ENCODE measurements at regions not wholly inside any gene's neighbourhood (a gene's known extent, or its start where the extent isn't known, plus 50 kb on each side); places are given as distances from the start of the nearest gene placed in this dataset.
"Not testable (repeated sequence)": the region's sequence is repeated elsewhere in the genome, so short reads cannot be mapped to it uniquely, and the experiment has no call there.

- H3K36me3 ChIP-seq (ENCODE audit: control insufficient read depth in 5 of 5, insufficient read depth in 5 of 5, low read length in 5 of 5): no peaks in the 10 kb centered on the region
- H3K9ac ChIP-seq (ENCODE audit: low read length in 5 of 5): no peak overlapping the region
- no peak overlapping the region for H3K27ac ChIP-seq (ENCODE audit: low read depth, low read length)
- H3K9me3 ChIP-seq (ENCODE audit: control insufficient read depth in 5 of 5, low read length in 5 of 5): no peaks in the 10 kb centered on the region
- H3K4me1 ChIP-seq (ENCODE audit: control insufficient read depth in 5 of 5, insufficient read depth in 5 of 5, low read length in 5 of 5): peaks cover 2 to 19% (median 9%) of the 10 kb centered on the region in 5 donors
- H3K4me3 ChIP-seq (ENCODE audit: low read depth in 1 of 5, low read length in 5 of 5): no peak overlapping the region
- no peaks in the 10 kb centered on the region for H3K27me3 ChIP-seq (ENCODE audit: control insufficient read depth in 5 of 5, insufficient read depth in 4 of 5, low read length in 5 of 5)
Measured at GRCh38 chr5:103394676-103395075, 136.1 kb downstream of the MACIR start.

GRCh38 chr5:103393101-103393754 lies 134.7 kb downstream of the MACIR start:
- Histone ChIP-seq H3K9ac (ENCODE audit: low read length in 5 of 5) (no peak overlapping the region), H3K4me1 (ENCODE audit: control insufficient read depth in 5 of 5, insufficient read depth in 5 of 5, low read length in 5 of 5) (peaks cover 2 to 19% (median 9%) of the 10 kb centered on the region in 5 donors), H3K9me3 (ENCODE audit: control insufficient read depth in 5 of 5, low read length in 5 of 5) (no peaks in the 10 kb centered on the region), H3K4me3 (ENCODE audit: low read depth in 1 of 5, low read length in 5 of 5) (no peak overlapping the region), H3K27ac (ENCODE audit: low read depth, low read length) (no peak overlapping the region), H3K27me3 (ENCODE audit: control insufficient read depth in 5 of 5, insufficient read depth in 4 of 5, low read length in 5 of 5) (no peaks in the 10 kb centered on the region), H3K36me3 (ENCODE audit: control insufficient read depth in 5 of 5, insufficient read depth in 5 of 5, low read length in 5 of 5) (no peaks in the 10 kb centered on the region)

- Histone ChIP-seq H3K9me3 (ENCODE audit: control insufficient read depth in 5 of 5, low read length in 5 of 5) (no peaks in the 10 kb centered on the region), H3K27me3 (ENCODE audit: control insufficient read depth in 5 of 5, insufficient read depth in 4 of 5, low read length in 5 of 5) (no peaks in the 10 kb centered on the region), H3K4me3 (ENCODE audit: low read depth in 1 of 5, low read length in 5 of 5) (no peak overlapping the region), H3K4me1 (ENCODE audit: control insufficient read depth in 5 of 5, insufficient read depth in 5 of 5, low read length in 5 of 5) (peaks cover 2 to 19% (median 9%) of the 10 kb centered on the region in 5 donors), H3K27ac (ENCODE audit: low read depth, low read length) (no peak overlapping the region), H3K9ac (ENCODE audit: low read length in 5 of 5) (no peak overlapping the region), H3K36me3 (ENCODE audit: control insufficient read depth in 5 of 5, insufficient read depth in 5 of 5, low read length in 5 of 5) (no peaks in the 10 kb centered on the region)
Measured at GRCh38 chr5:103391659-103392058, 133.1 kb downstream of the MACIR start.

- H3K4me3 ChIP-seq (ENCODE audit: low read depth in 1 of 5, low read length in 5 of 5): no peak overlapping the region
- no peaks in the 10 kb centered on the region for H3K36me3 ChIP-seq (ENCODE audit: control insufficient read depth in 5 of 5, insufficient read depth in 5 of 5, low read length in 5 of 5)
- H3K9me3 ChIP-seq (ENCODE audit: control insufficient read depth in 5 of 5, low read length in 5 of 5): no peaks in the 10 kb centered on the region
- no peak overlapping the region for H3K9ac ChIP-seq (ENCODE audit: low read length in 5 of 5)
- H3K4me1 ChIP-seq (ENCODE audit: control insufficient read depth in 5 of 5, insufficient read depth in 5 of 5, low read length in 5 of 5): peaks cover 2 to 13% (median 9%) of the 10 kb centered on the region in 5 donors
- no peaks in the 10 kb centered on the region for H3K27me3 ChIP-seq (ENCODE audit: control insufficient read depth in 5 of 5, insufficient read depth in 4 of 5, low read length in 5 of 5)
- H3K27ac ChIP-seq (ENCODE audit: low read depth, low read length): no peak overlapping the region
Measured at GRCh38 chr5:103389846-103390245, 131.3 kb downstream of the MACIR start.

- Histone ChIP-seq H3K27me3 (ENCODE audit: control insufficient read depth in 5 of 5, insufficient read depth in 4 of 5, low read length in 5 of 5) (no peaks in the 10 kb centered on the region), H3K9me3 (ENCODE audit: control insufficient read depth in 5 of 5, low read length in 5 of 5) (no peaks in the 10 kb centered on the region), H3K27ac (ENCODE audit: low read depth, low read length) (no peak overlapping the region), H3K9ac (ENCODE audit: low read length in 5 of 5) (no peak overlapping the region), H3K36me3 (ENCODE audit: control insufficient read depth in 5 of 5, insufficient read depth in 5 of 5, low read length in 5 of 5) (no peaks in the 10 kb centered on the region), H3K4me1 (ENCODE audit: control insufficient read depth in 5 of 5, insufficient read depth in 5 of 5, low read length in 5 of 5) (peaks cover 2 to 13% (median 9%) of the 10 kb centered on the region in 5 donors), H3K4me3 (ENCODE audit: low read depth in 1 of 5, low read length in 5 of 5) (no peak overlapping the region)
Measured at GRCh38 chr5:103389357-103389756, 130.8 kb downstream of the MACIR start.

- Histone ChIP-seq H3K9me3 (ENCODE audit: control insufficient read depth in 5 of 5, low read length in 5 of 5) (no peaks in the 10 kb centered on the region), H3K9ac (ENCODE audit: low read length in 5 of 5) (no peak overlapping the region), H3K4me1 (ENCODE audit: control insufficient read depth in 5 of 5, insufficient read depth in 5 of 5, low read length in 5 of 5) (no peaks in the 10 kb centered on the region), H3K4me3 (ENCODE audit: low read depth in 1 of 5, low read length in 5 of 5) (no peak overlapping the region), H3K27ac (ENCODE audit: low read depth, low read length) (no peak overlapping the region), H3K36me3 (ENCODE audit: control insufficient read depth in 5 of 5, insufficient read depth in 5 of 5, low read length in 5 of 5) (no peaks in the 10 kb centered on the region), H3K27me3 (ENCODE audit: control insufficient read depth in 5 of 5, insufficient read depth in 4 of 5, low read length in 5 of 5) (no peaks in the 10 kb centered on the region)
Measured at GRCh38 chr5:103385722-103386121, 127.2 kb downstream of the MACIR start.

- H3K36me3 ChIP-seq (ENCODE audit: control insufficient read depth in 5 of 5, insufficient read depth in 5 of 5, low read length in 5 of 5); H3K9me3 ChIP-seq (ENCODE audit: control insufficient read depth in 5 of 5, low read length in 5 of 5); H3K4me1 ChIP-seq (ENCODE audit: control insufficient read depth in 5 of 5, insufficient read depth in 5 of 5, low read length in 5 of 5); H3K27ac ChIP-seq (ENCODE audit: low read depth, low read length); H3K9ac ChIP-seq (ENCODE audit: low read length in 5 of 5); H3K4me3 ChIP-seq (ENCODE audit: low read depth in 1 of 5, low read length in 5 of 5); H3K27me3 ChIP-seq (ENCODE audit: control insufficient read depth in 5 of 5, insufficient read depth in 4 of 5, low read length in 5 of 5): not testable (repeated sequence)
Measured at GRCh38 chr5:103377638-103378037, 119.1 kb downstream of the MACIR start.

- no peaks in the 10 kb centered on the region for H3K36me3 ChIP-seq (ENCODE audit: control insufficient read depth in 5 of 5, insufficient read depth in 5 of 5, low read length in 5 of 5)
- H3K9me3 ChIP-seq (ENCODE audit: control insufficient read depth in 5 of 5, low read length in 5 of 5): peaks cover 0 to 2% (median 0%) of the 10 kb centered on the region in 5 donors
- H3K27me3 ChIP-seq (ENCODE audit: control insufficient read depth in 5 of 5, insufficient read depth in 4 of 5, low read length in 5 of 5): no peaks in the 10 kb centered on the region
- H3K4me1 ChIP-seq (ENCODE audit: control insufficient read depth in 5 of 5, insufficient read depth in 5 of 5, low read length in 5 of 5): peaks cover 0 to 9% (median 5%) of the 10 kb centered on the region in 5 donors
- H3K9ac ChIP-seq (ENCODE audit: low read length in 5 of 5): no peak overlapping the region
- H3K4me3 ChIP-seq (ENCODE audit: low read depth in 1 of 5, low read length in 5 of 5): no peak overlapping the region
- no peak overlapping the region for H3K27ac ChIP-seq (ENCODE audit: low read depth, low read length)
Measured at GRCh38 chr5:103375863-103376591, 117.5 kb downstream of the MACIR start.

- Histone ChIP-seq H3K27me3 (ENCODE audit: control insufficient read depth in 5 of 5, insufficient read depth in 4 of 5, low read length in 5 of 5) (no peaks in the 10 kb centered on the region), H3K9ac (ENCODE audit: low read length in 5 of 5) (no peak overlapping the region), H3K27ac (ENCODE audit: low read depth, low read length) (no peak overlapping the region), H3K36me3 (ENCODE audit: control insufficient read depth in 5 of 5, insufficient read depth in 5 of 5, low read length in 5 of 5) (no peaks in the 10 kb centered on the region), H3K9me3 (ENCODE audit: control insufficient read depth in 5 of 5, low read length in 5 of 5) (peaks cover 0 to 2% (median 0%) of the 10 kb centered on the region in 5 donors), H3K4me3 (ENCODE audit: low read depth in 1 of 5, low read length in 5 of 5) (no peak overlapping the region), H3K4me1 (ENCODE audit: control insufficient read depth in 5 of 5, insufficient read depth in 5 of 5, low read length in 5 of 5) (peaks cover 0 to 9% (median 5%) of the 10 kb centered on the region in 5 donors)
Measured at GRCh38 chr5:103375350-103375749, 116.8 kb downstream of the MACIR start.

- H3K27me3 ChIP-seq (ENCODE audit: control insufficient read depth in 5 of 5, insufficient read depth in 4 of 5, low read length in 5 of 5): no peaks in the 10 kb centered on the region
- peaks cover 0 to 2% (median 0%) of the 10 kb centered on the region in 5 donors for H3K9me3 ChIP-seq (ENCODE audit: control insufficient read depth in 5 of 5, low read length in 5 of 5)
- peaks cover 0 to 9% (median 5%) of the 10 kb centered on the region in 5 donors for H3K4me1 ChIP-seq (ENCODE audit: control insufficient read depth in 5 of 5, insufficient read depth in 5 of 5, low read length in 5 of 5)
- no peaks in the 10 kb centered on the region for H3K36me3 ChIP-seq (ENCODE audit: control insufficient read depth in 5 of 5, insufficient read depth in 5 of 5, low read length in 5 of 5)
- no peak overlapping the region for H3K27ac ChIP-seq (ENCODE audit: low read depth, low read length)
- H3K9ac ChIP-seq (ENCODE audit: low read length in 5 of 5): no peak overlapping the region
- H3K4me3 ChIP-seq (ENCODE audit: low read depth in 1 of 5, low read length in 5 of 5): no peak overlapping the region
Measured at GRCh38 chr5:103374473-103374963, 116.0 kb downstream of the MACIR start.
